HepG2 (cell line): ENCODE measurements at regions not wholly inside any gene's neighbourhood (a gene's known extent, or its start where the extent isn't known, plus 50 kb on each side); places are given as distances from the start of the nearest gene placed in this dataset.
A peak's percentile ranks its signal among the peaks of the same experiment; 100 is the strongest.

ENCODE experiments used
- ATAC-seq: fragments of 200-7000 bp; cut with Tn5 transposase; 3 replicates; pipeline ENCODE4 v1.9.1; 2020; ENCODE audit warnings: mild to moderate bottlenecking, moderate library complexity
- BruUV-seq: library from RNA; stranded (reverse); fragments of 400-500 nt; replicated peaks from 2 replicates; lab custom pipeline; 2021; lab: Mats Ljungman, UMichigan
- CTCF ChIA-PET: fragments of 300-600 bp; formaldehyde crosslinking; extraction: SDS; loops from one replicate; lab custom pipeline; 2021; ENCODE audit warnings: low total read pairs, inconsistent platforms, low intra/inter-chr PET ratio; lab: Yijun Ruan, JAX
- POLR2A ChIA-PET: fragments of 350-600 bp; sonication (Branson Sonifier 250); formaldehyde crosslinking; loops from one replicate; lab custom pipeline; 2020; ENCODE audit warnings: antibody characterized with exemption, inconsistent platforms; lab: Yijun Ruan, JAX
- DNase-seq: peaks from one replicate; pipeline ENCODE4 v3.0.0-alpha.2; 2015; ENCODE audit warnings: low spot score
- FAIRE-seq: peaks from 3 replicates; lab custom pipeline; 2011; peaks lifted over from hg19 to GRCh38; lab: Jason Lieb, UNC
- H2AFZ ChIP-seq: one replicate; pipeline ENCODE4 v1.6.1; 2011; ENCODE audit warnings: low read length, inconsistent platforms
- H3K27ac ChIP-seq: fragments of 300-600 bp; 3 replicates; pipeline ENCODE4 v1.8.0; 2011; ENCODE audit warnings: mixed run types, mild to moderate bottlenecking, mixed read lengths, low read length, inconsistent platforms; ENCODE audit not compliant: insufficient read depth; ENCODE audit errors: extremely low read length
- H3K27me3 ChIP-seq, 2 experiments: fragments of 200-600 bp in 1 of 2; 2 replicates in 1 of 2; 3 replicates in 1 of 2; pipeline versions ENCODE4 v1.6.0 to v1.8.0; 2011; ENCODE audit warnings: low read length in 2 of 2, mild to moderate bottlenecking in 2 of 2, moderate library complexity in 2 of 2, inconsistent platforms in 1 of 2; ENCODE audit not compliant: insufficient read depth in 2 of 2, control insufficient read depth in 1 of 2
- H3K36me3 ChIP-seq, 2 experiments: fragments of 200-600 bp in 1 of 2; replicated peaks in 1 of 2; 2 replicates in 1 of 2; 3 replicates in 1 of 2; pipeline versions ENCODE4 v1.5.1 to v1.8.0; 2011; ENCODE audit warnings: low read length in 2 of 2, inconsistent platforms in 1 of 2; ENCODE audit not compliant: insufficient read depth in 2 of 2, control insufficient read depth in 1 of 2
- H3K4me1 ChIP-seq: 2 replicates; pipeline ENCODE4 v1.5.1; 2012; ENCODE audit warnings: low read length, inconsistent platforms; ENCODE audit not compliant: insufficient read depth
- H3K4me2 ChIP-seq: 2 replicates; pipeline ENCODE4 v1.6.0; 2011; ENCODE audit warnings: low read depth, low read length, inconsistent platforms
- H3K4me3 ChIP-seq, 3 experiments: fragments of 200-600 bp in 1 of 3; sonication (generic), shearing (Covaris generic) in 1 of 3; replicated peaks in 1 of 3; 2 replicates each; pipeline ENCODE4 v1.5.1; 2011 to 2016; ENCODE audit warnings: low read length in 3 of 3, inconsistent platforms in 2 of 3, low read depth in 2 of 3, mild to moderate bottlenecking in 2 of 3, control low read depth in 1 of 3, mixed read lengths in 1 of 3; ENCODE audit not compliant: insufficient read depth in 1 of 3
- H3K79me2 ChIP-seq: one replicate; pipeline ENCODE4 v1.6.1; 2011; ENCODE audit warnings: low read length, inconsistent platforms; ENCODE audit not compliant: insufficient read depth
- H3K9ac ChIP-seq: 2 replicates; pipeline ENCODE4 v1.6.0; 2011; ENCODE audit warnings: mild to moderate bottlenecking, low read depth, low read length, inconsistent platforms; ENCODE audit not compliant: insufficient read depth
- H3K9me3 ChIP-seq: 2 replicates; pipeline ENCODE4 v1.5.1; 2012; ENCODE audit warnings: mild to moderate bottlenecking, low read length
- H4K20me1 ChIP-seq: 2 replicates; pipeline ENCODE4 v1.6.0; 2011; ENCODE audit warnings: inconsistent platforms, mild to moderate bottlenecking, low read length, moderate library complexity; ENCODE audit not compliant: insufficient read depth
- ATF7 ChIP-seq, 2 experiments: fragments of 450-650 bp in 1 of 2; sonication (generic) in 1 of 2; formaldehyde crosslinking in 1 of 2; IDR thresholded peaks; 2 replicates each; pipeline versions ENCODE4 v1.4.0 to v1.6.1; 2016 to 2020; ENCODE audit warnings: antibody characterized with exemption in 1 of 2, mild to moderate bottlenecking in 1 of 2, missing genetic modification reagents in 1 of 2
- ELF3 ChIP-seq: IDR thresholded peaks from 2 replicates; pipeline ENCODE4 v1.6.1; 2016; ENCODE audit warnings: missing genetic modification reagents, missing compliant biosample characterization
- FOXM1 ChIP-seq: sonication (generic); formaldehyde crosslinking; IDR thresholded peaks from 2 replicates; pipeline ENCODE4 v1.5.0; 2020; ENCODE audit warnings: missing genetic modification reagents
- HNRNPK ChIP-seq: fragments of 200-400 bp; formaldehyde crosslinking; IDR thresholded peaks from 2 replicates; pipeline ENCODE4 v1.6.1; 2018; ENCODE audit warnings: low read length, low read depth, moderate library complexity, mild to moderate bottlenecking; ENCODE audit not compliant: poor library complexity, severe bottlenecking
- PATZ1 ChIP-seq: sonication (generic); formaldehyde crosslinking; IDR thresholded peaks from 2 replicates; pipeline ENCODE4 v1.4.0; 2020; ENCODE audit warnings: missing genetic modification reagents
- SETDB1 ChIP-seq: sonication (generic); formaldehyde crosslinking; IDR thresholded peaks from 2 replicates; pipeline ENCODE4 v1.5.1; 2020; ENCODE audit warnings: missing genetic modification reagents, mild to moderate bottlenecking, borderline replicate concordance
- XBP1 ChIP-seq: sonication (generic); formaldehyde crosslinking; IDR thresholded peaks from 2 replicates; pipeline ENCODE4 v1.5.0; 2020; ENCODE audit warnings: missing genetic modification reagents
- ZNF513 ChIP-seq: sonication (generic); formaldehyde crosslinking; conservative IDR thresholded peaks from 2 replicates; pipeline ENCODE4 v1.5.0; 2020; ENCODE audit warnings: missing genetic modification reagents
- WGBS: methylation state at CpG from one replicate; pipeline ENCODE4 v1.1.6; 2017; ENCODE audit warnings: low lambda C conversion rate; 5-methylcytosine and 5-hydroxymethylcytosine counted together
- in situ Hi-C: cut with HindIII; loops from 2 replicates; pipeline ENCODE4 v1.10.0; 2017; ENCODE audit warnings: low pct_unique_long_range_greater_than_20kb; ENCODE audit not compliant: extremely low pct_ligation_motif_present
- intact Hi-C: fragments of 100-400 bp; cut with micrococcal nuclease; formaldehyde crosslinking; loops from one replicate; pipeline ENCODE4 v1.10.0; 2022; ENCODE audit not compliant: unreplicated experiment
- TF ChIP-seq, protein P1 (sequence below): sonication (generic); formaldehyde crosslinking; IDR thresholded peaks from 2 replicates; pipeline ENCODE4 v1.5.0; 2020; ENCODE audit warnings: mild to moderate bottlenecking, missing genetic modification reagents

GRCh38 chr3:75983111-75983510, 197.8 kb upstream of the ZNF717 start (continued):
- no peak for TF ChIP-seq PATZ1
- TF ChIP-seq XBP1, result no peak
- TF ChIP-seq, all 625 proteins: peak for 0

GRCh38 chr3:75983609-75984290, 198.4 kb upstream of the ZNF717 start:
- TF ChIP-seq SETDB1, result no peak
- TF ChIP-seq HNRNPK, result no peak
- TF ChIP-seq FOXM1, result no peak
- peak; percentile 53 for TF ChIP-seq ATF7 (IDR thresholded peaks at IDR 0.05)
- TF ChIP-seq ATF7 (CRISPR knock-in tag; IDR thresholded peaks at IDR 0.05), result no peak
- TF ChIP-seq, protein P1, sequence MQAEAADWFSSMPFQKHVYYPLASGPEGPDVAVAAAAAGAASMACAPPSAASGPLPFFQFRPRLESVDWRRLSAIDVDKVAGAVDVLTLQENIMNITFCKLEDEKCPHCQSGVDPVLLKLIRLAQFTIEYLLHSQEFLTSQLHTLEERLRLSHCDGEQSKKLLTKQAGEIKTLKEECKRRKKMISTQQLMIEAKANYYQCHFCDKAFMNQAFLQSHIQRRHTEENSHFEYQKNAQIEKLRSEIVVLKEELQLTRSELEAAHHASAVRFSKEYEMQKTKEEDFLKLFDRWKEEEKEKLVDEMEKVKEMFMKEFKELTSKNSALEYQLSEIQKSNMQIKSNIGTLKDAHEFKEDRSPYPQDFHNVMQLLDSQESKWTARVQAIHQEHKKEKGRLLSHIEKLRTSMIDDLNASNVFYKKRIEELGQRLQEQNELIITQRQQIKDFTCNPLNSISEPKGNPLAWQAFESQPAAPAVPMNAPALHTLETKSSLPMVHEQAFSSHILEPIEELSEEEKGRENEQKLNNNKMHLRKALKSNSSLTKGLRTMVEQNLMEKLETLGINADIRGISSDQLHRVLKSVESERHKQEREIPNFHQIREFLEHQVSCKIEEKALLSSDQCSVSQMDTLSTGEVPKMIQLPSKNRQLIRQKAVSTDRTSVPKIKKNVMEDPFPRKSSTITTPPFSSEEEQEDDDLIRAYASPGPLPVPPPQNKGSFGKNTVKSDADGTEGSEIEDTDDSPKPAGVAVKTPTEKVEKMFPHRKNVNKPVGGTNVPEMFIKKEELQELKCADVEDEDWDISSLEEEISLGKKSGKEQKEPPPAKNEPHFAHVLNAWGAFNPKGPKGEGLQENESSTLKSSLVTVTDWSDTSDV (CRISPR knock-in tag), result no peak
- no peak for TF ChIP-seq ELF3
- TF ChIP-seq ZNF513 (CRISPR knock-in tag), result no peak
- H2AFZ ChIP-seq, result no peak overlapping the region
- in situ Hi-C loops, result no loop called here
- ChIA-PET CTCF (no interaction called here), POLR2A (no interaction called here)
- no peaks in the 10 kb centered on the region for H3K4me1 ChIP-seq
- intact Hi-C loops, result no loop called here
- no peaks in the 10 kb centered on the region for H3K79me2 ChIP-seq
- peaks cover 67% of the 10 kb centered on the region for H3K9me3 ChIP-seq
- no peak overlapping the region for H3K4me3 ChIP-seq
- FAIRE-seq (no peak), ATAC-seq (no peak), DNase-seq (no peak)
- 1% methylated on average over 3 of the region's 3 CpGs for WGBS
- no peaks in the 10 kb centered on the region for H4K20me1 ChIP-seq
- no peaks in the 10 kb centered on the region for H3K27me3 ChIP-seq
- no peak overlapping the region for H3K27ac ChIP-seq
- H3K4me2 ChIP-seq, result no peak overlapping the region
- no TSS peak for BruUV-seq
- H3K9ac ChIP-seq, result no peak overlapping the region
- H3K36me3 ChIP-seq, result no peaks in the 10 kb centered on the region
